CD1c-positive myeloid dendritic cell (primary cell): ENCODE measurements at regions not wholly inside any gene's neighbourhood (a gene's known extent, or its start where the extent isn't known, plus 50 kb on each side); places are given as distances from the start of the nearest gene placed in this dataset.

Source experiments
- DNase-seq: peaks from one replicate; pipeline ENCODE4 v3.0.0-alpha.2; 2016; ENCODE audit errors: extremely low spot score

DNA sequence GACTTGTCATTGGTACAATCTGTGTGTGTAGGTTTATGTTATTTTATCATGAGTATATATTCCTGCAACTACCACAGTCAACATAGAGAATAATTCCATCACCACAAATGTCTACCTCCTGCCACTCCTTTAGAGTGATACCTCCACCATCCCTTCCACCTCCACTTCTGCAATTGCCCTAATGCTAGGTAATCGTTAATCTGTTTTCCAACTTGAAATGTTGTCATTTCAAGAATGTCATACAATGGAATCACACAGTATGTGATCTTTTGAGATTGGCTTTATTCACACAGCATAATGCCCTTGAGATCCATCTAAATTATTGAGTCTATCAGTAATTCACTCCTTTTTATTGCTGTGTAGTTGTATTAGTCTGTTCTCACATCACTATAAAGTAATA is 414.8 kb upstream of the C16orf82 start:
- DNase-seq = no peak

- DNase-seq = no peak
Observed at GRCh38 chr16:26658486-26658885, 408.2 kb upstream of the C16orf82 start.

- DNase-seq = no peak
Observed at GRCh38 chr16:26658915-26659314, 407.8 kb upstream of the C16orf82 start.

- DNase-seq = no peak
Observed at GRCh38 chr16:26664086-26664485, 402.6 kb upstream of the C16orf82 start.

DNA sequence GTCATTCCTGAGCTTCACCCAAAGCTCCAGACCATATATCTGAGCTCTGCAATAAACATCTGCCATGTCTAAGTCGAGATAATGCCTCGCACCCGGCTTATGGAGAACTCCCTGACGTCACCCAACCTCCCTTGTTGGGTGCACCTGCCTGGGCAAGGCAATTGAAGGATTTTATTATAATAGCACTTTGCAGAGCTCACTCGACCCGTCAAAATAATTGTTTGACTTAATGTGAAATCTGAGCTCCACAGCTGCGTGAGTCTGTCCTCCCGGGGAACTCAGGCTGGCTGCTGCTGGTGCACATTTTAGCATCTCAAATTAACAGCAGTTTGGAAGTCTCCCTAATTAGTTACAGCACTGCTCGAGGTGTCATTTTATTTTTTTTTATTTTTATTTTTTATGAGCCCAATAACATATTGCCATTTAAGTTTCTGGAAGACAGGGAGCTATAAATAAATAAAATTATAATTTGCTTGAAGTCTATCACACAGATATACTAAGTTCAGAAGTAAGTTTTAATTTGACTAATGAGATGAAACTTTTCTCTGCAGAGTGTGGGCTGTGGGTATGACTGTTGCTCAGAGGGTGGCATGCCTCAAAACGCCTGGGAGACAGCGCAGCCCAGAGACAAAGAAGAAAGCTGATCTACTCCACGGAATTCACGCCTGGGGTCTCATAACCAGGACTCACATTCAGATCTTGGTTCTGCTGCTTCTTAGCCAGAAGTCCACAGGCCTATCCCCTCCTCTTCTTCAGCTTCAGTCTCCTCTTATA is 401.4 kb upstream of the C16orf82 start:
- DNase-seq = no peak

- no peak for DNase-seq
Observed at GRCh38 chr16:26666486-26666885, 400.2 kb upstream of the C16orf82 start.

- DNase-seq = no peak
Observed at GRCh38 chr16:26667307-26667706, 399.4 kb upstream of the C16orf82 start.

- DNase-seq = no peak
Observed at GRCh38 chr16:26668026-26668425, 398.7 kb upstream of the C16orf82 start.

DNA sequence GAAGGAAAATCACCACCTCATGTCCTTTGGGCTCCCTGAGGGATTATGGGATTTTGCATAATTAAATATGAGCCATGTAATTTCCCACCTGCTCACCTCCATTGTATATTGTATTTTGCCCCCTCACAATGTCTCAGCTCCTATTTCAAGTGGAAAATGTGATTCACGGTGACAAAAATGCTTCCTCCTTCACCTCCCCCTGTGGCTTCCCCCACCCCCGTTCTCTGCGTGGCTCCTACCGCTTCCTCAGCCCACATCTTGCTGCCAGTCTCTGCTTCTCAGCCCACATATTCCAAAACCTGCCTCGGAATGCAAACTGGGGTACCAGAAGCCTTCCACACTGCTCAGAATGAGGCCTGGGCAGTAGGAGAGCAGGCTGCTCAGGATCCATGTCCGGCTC is 394.5 kb upstream of the C16orf82 start:
- no peak for DNase-seq

DNA sequence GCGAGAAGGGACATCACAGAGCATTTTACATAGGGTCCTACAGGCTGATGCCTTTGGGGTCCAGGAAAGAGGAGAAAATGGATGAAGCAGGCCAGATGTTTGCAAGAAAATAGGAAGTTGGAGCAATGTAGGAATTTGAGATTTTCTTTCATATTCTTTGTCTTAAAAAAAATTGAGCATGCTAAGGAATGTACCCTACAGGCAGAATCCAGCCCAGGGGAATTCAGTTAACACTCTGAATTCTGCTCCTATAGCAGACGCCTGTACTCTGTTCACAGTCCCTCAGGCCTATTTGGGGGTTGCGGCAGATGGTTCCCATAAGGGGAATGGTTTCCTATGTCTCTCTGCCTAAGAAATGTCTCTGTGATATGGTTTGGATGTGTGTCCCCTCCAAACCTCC is 393.7 kb upstream of the C16orf82 start:
- no peak for DNase-seq

GRCh38 chr16:26680671-26681070 is 386.1 kb upstream of the C16orf82 start:
- no peak for DNase-seq

- no peak for DNase-seq
Observed at GRCh38 chr16:26688105-26688504, 378.6 kb upstream of the C16orf82 start.

GRCh38 chr16:26688699-26689098 is 378.0 kb upstream of the C16orf82 start:
- DNase-seq = no peak

DNA sequence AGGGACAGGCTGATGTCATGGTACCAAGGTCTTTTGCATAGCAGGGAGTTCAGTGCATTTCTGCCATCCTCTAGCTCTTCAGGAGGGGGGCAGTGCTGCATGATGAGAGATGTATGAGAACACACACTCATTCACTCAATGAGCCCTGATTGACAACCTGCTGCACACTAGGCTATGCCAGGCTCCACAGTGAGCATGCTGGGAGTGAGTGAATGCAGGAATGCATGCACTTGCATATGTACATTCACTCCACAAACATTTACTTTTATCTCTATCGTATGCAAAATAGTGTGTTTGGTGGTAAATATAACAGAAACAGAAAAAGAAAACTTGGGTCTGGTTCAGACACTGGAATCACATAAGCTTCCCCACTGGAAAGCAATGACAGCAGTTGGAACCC is 374.1 kb upstream of the C16orf82 start:
- no peak for DNase-seq

GRCh38 chr16:26697807-26698206 is 368.9 kb upstream of the C16orf82 start:
- DNase-seq = no peak

- DNase-seq = no peak
Observed at GRCh38 chr16:26700250-26700649, 366.5 kb upstream of the C16orf82 start.

GRCh38 chr16:26701243-26701886 is 365.4 kb upstream of the C16orf82 start:
- DNase-seq = no peak

GRCh38 chr16:26705346-26705745 is 361.4 kb upstream of the C16orf82 start:
- DNase-seq = no peak

- no peak for DNase-seq
Observed at GRCh38 chr16:26708428-26708827, 358.3 kb upstream of the C16orf82 start.

GRCh38 chr16:26709175-26709574 is 357.6 kb upstream of the C16orf82 start:
- DNase-seq = no peak

DNA sequence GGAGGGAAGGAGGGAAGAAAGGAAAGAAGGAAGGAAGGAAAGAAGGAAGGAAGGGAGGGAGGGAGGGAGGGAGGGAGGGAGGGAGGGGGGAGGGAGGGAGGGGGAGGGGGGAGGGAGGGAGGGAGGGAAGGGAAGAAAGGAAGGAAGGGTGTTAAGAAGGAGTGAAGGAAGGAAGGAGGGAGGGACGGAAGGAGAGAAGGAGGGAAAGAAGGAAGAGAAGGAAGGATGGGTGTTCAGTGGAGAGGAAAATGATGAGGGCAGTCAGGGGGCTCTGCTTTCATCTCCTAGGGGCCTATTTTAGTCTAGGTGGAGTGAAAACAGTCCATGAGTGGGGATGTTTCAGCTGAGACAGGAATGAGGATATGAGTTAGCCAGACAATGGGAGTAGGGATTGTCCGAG is 357.0 kb upstream of the C16orf82 start:
- DNase-seq = no peak

DNA sequence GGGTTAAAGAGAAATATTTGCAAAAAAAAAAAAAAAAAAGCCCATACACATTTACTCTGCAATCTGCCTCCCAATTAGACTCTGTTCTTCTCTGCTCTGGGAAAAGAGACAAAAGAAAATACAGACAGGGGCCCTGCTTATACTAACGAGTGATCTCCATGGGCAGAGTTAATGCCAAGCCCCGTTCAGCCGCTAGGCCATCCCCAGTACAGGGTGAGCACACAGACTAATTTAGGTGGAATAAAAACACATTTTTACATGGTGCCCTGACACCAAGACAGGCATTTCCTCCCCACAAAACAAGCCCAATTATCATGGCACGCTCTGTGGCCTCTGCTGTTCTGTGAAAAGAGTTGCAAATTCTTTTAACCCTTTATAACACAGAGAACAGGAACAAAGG is 356.3 kb upstream of the C16orf82 start:
- DNase-seq = no peak

GRCh38 chr16:26712876-26713275 is 353.9 kb upstream of the C16orf82 start:
- no peak for DNase-seq

DNA sequence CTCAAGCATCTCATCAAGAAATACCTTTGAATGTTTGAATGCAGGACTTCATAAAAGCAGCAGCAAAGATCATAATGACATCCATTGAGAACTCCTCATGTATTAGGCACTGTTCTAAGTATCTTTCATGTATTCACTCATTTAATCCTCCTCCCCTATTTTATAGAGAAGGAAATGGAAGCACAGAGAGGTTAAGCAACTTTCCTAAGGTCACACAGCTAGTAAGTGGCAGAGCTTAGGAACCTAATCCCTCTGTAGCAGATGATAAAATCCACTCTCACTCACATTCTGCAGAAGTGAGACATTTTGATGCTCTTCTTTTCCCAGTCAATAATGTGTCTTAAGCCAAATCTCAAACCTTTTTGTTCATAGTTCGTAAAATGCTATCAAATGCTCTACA is 350.8 kb upstream of the C16orf82 start:
- DNase-seq = no peak
